Lung (tissue), 11 donors: ENCODE measurements at regions not wholly inside any gene's neighbourhood (a gene's known extent, or its start where the extent isn't known, plus 50 kb on each side); places are given as distances from the start of the nearest gene placed in this dataset.
"Not testable (repeated sequence)": the region's sequence is repeated elsewhere in the genome, so short reads cannot be mapped to it uniquely, and the experiment has no call there.

ENCODE experiments used
- ATAC-seq: fragments of 200-7000 bp; cut with Tn5 transposase; one replicate; pipeline ENCODE4 v1.9.1; 2020; ENCODE audit warnings: moderate number of reproducible peaks; ENCODE audit not compliant: insufficient read depth, low FRiP score
- DNase-seq, 3 donors: peaks; one replicate each; pipeline ENCODE4 v3.0.0-alpha.2; 2013 to 2017
- H3K27ac ChIP-seq, 2 donors: one replicate each; pipeline ENCODE4 v1.5.1; 2013; ENCODE audit warnings: mild to moderate bottlenecking in 2 of 2, moderate library complexity in 2 of 2, control low read depth in 1 of 2, inconsistent platforms in 1 of 2, low read depth in 1 of 2, low read length in 1 of 2
- H3K27me3 ChIP-seq, 3 donors: one replicate each; pipeline ENCODE4 v1.5.1; 2013; ENCODE audit warnings: low read length in 2 of 3; ENCODE audit not compliant: control insufficient read depth in 3 of 3, insufficient read depth in 3 of 3
- H3K36me3 ChIP-seq, 4 donors: one replicate each; pipeline ENCODE4 v1.5.1; 2013; ENCODE audit warnings: low read length in 4 of 4, mild to moderate bottlenecking in 1 of 4, moderate library complexity in 1 of 4; ENCODE audit not compliant: control insufficient read depth in 4 of 4, insufficient read depth in 4 of 4
- H3K4me1 ChIP-seq, 5 donors: one replicate each; pipeline ENCODE4 v1.5.1; 2013; ENCODE audit warnings: low read length in 5 of 5, mild to moderate bottlenecking in 2 of 5, moderate library complexity in 1 of 5; ENCODE audit not compliant: control insufficient read depth in 5 of 5, insufficient read depth in 5 of 5
- H3K4me3 ChIP-seq: one replicate; pipeline ENCODE4 v1.5.1; 2013; ENCODE audit warnings: mild to moderate bottlenecking, control low read depth, moderate library complexity
- H3K9ac ChIP-seq, 2 donors: one replicate each; pipeline ENCODE4 v1.5.1; 2013; ENCODE audit warnings: low read length in 2 of 2, control low read depth in 1 of 2; ENCODE audit not compliant: insufficient read depth in 1 of 2
- H3K9me3 ChIP-seq, 4 donors: one replicate each; pipeline ENCODE4 v1.5.1; 2013; ENCODE audit warnings: low read length in 3 of 4, mild to moderate bottlenecking in 1 of 4, moderate library complexity in 1 of 4; ENCODE audit not compliant: control insufficient read depth in 4 of 4, insufficient read depth in 3 of 4
- CTCF ChIP-seq: IDR thresholded peaks from 2 replicates; pipeline ENCODE4 v1.5.1; 2012; ENCODE audit warnings: mild to moderate bottlenecking; ENCODE audit errors: control extremely low read depth, extremely low read depth
- WGBS, 2 donors: extraction: QIAGEN DNeasy Blood & Tissue Kit; methylation state at CpG; one replicate each; pipeline ENCODE4 v1.1.7; 2013; 5-methylcytosine and 5-hydroxymethylcytosine counted together
- donor health status: control.
- donor health status: control.
- donor health status: Bipolar disorder and iron deficiency.
- donor health status: healthy.
- donor health status: DM: yes; HTN: yes; CAD: no.

GRCh38 chr3:65144791-65145351 lies 457.1 kb upstream of the ADAMTS9 start:
- TF ChIP-seq CTCF, result no peak
- Histone ChIP-seq H3K9ac (no peak overlapping the region), H3K27me3 (no peaks in the 10 kb centered on the region), H3K9me3 (no peaks in the 10 kb centered on the region), H3K27ac (no peak overlapping the region), H3K4me3 (no peak overlapping the region), H3K4me1 (no peaks in the 10 kb centered on the region), H3K36me3 (no peaks in the 10 kb centered on the region)
- no peak for ATAC-seq
- DNase-seq, result no peak

GRCh38 chr3:65142456-65142855 lies 454.7 kb upstream of the ADAMTS9 start:
- no peaks in the 10 kb centered on the region for H3K27me3 ChIP-seq
- no peaks in the 10 kb centered on the region for H3K4me1 ChIP-seq
- H3K27ac ChIP-seq, result no peak overlapping the region
- no peak overlapping the region for H3K9ac ChIP-seq
- no peak for TF ChIP-seq CTCF
- DNase-seq (no peak), ATAC-seq (no peak)
- H3K4me3 ChIP-seq, result no peak overlapping the region
- no peaks in the 10 kb centered on the region for H3K9me3 ChIP-seq
- no peaks in the 10 kb centered on the region for H3K36me3 ChIP-seq

GRCh38 chr3:65138556-65138955 lies 450.8 kb upstream of the ADAMTS9 start:
- ATAC-seq, result no peak
- TF ChIP-seq CTCF, result no peak
- no peaks in the 10 kb centered on the region for H3K36me3 ChIP-seq
- H3K9me3 ChIP-seq, result no peaks in the 10 kb centered on the region
- H3K27ac ChIP-seq, result no peak overlapping the region
- WGBS, 2 donors, result 82 to 89% methylated on average over 3 of the region's 3 CpGs
- DNase-seq, result no peak
- no peaks in the 10 kb centered on the region for H3K4me1 ChIP-seq
- H3K9ac ChIP-seq, result no peak overlapping the region
- no peak overlapping the region for H3K4me3 ChIP-seq
- no peaks in the 10 kb centered on the region for H3K27me3 ChIP-seq

- H3K27me3 ChIP-seq, H3K9me3 ChIP-seq, ATAC-seq, H3K27ac ChIP-seq, H3K4me3 ChIP-seq, H3K9ac ChIP-seq, H3K36me3 ChIP-seq, H3K4me1 ChIP-seq: not testable (repeated sequence)
- peak in 1 of 3 donors; percentile 32 for DNase-seq
- WGBS, 2 donors, result 29 to 55% methylated on average over 3 of the region's 3 CpGs
These were observed 446.0 kb upstream of the ADAMTS9 start for GRCh38 chr3:65133752-65134151.
